NCI-H2227 treated with DMSO at 0.1 percent for 48 hours (cell line): ENCODE measurements at regions not wholly inside any gene's neighbourhood (a gene's known extent, or its start where the extent isn't known, plus 50 kb on each side); places are given as distances from the start of the nearest gene placed in this dataset.

ENCODE experiments used
- DNase-seq: peaks from one replicate; lab custom pipeline; 2025; lab: John Stamatoyannopoulos, UW

DNA sequence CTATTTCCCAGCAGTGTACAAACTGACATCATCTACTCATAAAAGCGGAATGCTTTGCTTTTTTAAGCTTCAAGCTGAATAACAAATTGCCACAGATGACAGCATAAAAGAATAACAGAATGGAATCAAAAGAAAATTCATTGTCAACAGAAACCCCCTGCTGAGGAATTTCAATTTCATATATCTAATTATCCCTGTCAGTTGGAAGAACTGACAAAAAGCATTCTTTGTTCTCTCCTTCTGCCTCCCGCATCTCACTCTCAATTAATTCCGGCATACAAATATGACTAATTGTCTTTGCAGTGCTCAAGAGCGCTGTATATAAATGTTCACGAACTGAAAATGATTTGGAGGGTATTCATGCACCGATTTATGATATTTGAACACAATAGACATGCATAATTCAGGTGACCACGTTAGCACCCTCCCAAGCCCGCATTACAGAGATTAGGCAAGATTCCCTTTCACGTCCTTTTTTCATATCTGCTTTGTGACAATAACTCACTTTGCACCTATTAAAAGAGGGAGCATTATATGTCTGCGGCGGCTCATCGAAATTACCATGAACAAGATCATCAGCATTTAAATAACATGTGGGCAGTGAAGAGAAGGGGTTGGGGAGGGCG is 277.7 kb upstream of the SALL3 start:
- DNase-seq, result no peak

DNA sequence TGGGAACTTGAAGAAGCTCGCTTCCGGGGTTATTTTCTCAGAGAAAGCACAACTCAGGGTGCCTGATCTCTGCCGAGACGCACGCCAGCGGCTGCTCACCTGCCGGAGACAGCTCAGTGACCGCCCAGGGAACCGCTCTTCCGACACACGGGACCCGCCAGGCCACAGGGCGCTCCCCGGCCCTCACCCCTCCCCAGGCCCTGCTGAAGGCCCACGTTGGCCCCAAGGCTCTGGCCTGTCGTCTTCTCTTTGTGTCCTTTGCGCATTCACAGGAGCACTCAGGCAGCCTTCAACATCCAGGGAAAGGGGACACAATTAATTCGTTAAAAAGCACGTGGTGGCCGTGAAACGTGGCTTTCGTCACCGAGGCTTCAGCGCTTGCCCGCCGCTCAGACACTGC is 276.3 kb upstream of the SALL3 start:
- DNase-seq, result no peak

DNA sequence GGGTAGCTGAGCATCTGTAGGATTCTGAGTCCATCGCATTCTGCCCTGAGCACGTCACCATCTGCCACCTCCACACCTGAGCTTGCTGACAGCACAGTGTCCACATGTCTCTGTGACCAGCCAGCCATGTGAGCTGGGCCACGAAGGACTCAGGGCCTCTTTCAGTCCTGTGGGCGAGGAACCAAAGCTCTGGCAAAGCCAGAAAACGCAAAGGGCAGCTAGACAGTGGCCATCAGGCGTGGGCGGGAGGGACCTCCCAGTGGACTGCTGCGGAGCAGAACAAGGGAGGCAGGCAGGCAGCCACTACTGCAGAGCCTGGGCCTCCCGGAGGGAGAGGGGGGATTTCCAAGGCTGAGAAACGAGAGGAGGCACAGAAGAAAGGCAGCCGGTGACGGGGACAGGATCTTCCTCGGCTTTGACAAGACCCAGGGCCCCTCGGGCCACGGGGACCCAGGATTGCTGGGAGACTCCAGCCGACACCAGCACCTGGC is 274.6 kb upstream of the SALL3 start:
- DNase-seq, result no peak

DNA sequence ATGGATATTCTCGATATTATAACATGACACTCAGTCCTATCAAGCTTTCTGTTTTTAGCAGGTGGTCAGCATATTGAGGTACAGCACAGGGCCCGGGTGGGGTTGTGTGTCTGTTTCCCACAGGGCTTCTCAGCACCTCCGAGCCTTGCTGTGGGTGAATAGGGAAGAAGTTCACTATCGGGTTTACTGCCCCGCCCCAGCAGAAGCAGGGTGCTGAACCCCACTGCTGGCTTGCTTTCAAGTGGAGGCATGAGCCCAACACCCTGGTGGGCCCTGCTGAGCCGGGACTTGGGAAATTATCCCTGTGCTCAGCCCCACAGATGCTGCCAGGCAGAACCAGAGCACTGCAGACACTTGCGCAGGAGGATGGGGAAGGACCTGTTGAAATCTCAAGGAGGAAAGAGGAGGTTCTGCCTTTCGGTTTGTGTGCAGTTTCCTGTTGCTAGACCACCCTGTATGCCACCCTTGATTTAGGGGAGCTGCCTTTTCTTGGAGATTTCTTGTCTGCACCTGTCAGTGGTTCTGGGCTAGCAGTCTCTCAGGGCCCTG is 270.3 kb upstream of the SALL3 start:
- no peak for DNase-seq

DNA sequence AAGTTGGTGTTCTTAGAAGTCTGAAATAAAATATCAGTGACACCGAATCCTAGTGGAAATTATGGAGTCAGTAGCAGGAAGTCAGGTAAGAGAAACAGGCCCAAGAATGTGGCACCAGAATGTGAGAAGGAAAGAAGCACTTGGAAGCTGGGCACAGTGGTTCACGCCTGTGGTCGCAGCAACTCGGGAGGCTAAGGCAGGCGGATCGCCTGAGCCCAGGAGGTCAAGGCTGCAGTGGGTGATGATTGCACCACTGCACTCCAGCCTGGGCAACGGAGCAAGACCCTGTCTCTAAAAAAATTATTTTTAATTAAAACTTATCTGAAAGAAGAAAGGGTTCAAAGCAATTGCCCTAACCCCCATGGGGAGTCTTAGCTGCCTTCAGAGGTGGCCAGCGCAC is 268.3 kb upstream of the SALL3 start:
- no peak for DNase-seq

DNA sequence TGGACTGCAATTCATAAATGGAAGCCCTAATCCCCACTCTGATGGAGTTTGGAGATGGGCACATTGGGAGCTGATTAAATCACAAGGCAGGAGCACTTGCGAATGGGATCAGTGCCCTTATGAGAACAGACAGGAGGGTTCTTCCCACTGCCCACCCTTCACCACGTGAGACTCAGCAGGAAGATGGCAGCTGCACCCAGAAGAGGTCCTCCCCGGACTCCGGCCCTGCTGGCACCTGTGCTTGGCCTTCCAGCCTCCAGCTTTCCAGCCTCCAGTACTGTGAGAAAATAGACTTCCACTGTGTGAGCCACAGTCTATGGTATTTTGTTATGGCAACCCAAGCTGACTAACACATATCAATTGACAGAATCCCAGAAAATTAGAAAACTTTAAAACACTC is 267.6 kb upstream of the SALL3 start:
- no peak for DNase-seq

DNA sequence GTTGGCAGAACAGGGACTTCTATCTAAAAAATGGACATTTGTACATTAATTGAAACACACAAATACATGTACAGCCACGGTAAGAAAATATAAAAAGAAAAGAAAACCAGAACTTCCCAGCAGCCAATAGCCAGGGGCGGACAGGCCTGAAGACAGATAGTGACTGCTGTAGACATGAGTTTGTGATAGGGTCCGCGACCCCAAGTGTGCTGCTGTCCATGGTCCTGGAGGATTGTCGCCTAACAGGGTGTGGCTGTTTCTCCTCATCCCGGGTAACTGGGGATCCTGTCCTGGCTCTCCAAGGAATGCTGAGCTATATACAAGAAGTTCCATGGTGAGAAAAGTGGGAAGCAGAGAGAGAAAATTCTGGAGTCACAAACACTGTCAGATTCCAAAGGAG is 266.5 kb upstream of the SALL3 start:
- no peak for DNase-seq

DNA sequence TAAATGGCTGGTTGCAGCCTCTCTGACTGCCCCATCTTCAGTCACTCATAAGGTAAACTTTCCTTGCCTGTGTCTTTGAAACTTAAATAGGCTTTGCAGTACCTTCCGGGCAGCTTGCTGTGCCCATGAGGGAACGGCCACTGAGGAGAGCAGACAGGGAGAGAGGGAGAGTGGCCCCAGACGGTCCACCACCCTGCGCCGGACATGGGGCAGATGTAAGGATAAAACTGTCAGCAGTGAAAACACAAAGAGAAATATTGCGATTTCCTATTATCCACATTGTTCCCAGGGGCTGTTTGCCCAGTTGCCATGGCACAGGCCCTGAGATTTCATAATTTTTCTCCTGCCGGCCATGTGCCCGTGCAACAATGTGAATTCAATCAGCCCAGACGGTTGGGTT is 265.9 kb upstream of the SALL3 start:
- no peak for DNase-seq

DNA sequence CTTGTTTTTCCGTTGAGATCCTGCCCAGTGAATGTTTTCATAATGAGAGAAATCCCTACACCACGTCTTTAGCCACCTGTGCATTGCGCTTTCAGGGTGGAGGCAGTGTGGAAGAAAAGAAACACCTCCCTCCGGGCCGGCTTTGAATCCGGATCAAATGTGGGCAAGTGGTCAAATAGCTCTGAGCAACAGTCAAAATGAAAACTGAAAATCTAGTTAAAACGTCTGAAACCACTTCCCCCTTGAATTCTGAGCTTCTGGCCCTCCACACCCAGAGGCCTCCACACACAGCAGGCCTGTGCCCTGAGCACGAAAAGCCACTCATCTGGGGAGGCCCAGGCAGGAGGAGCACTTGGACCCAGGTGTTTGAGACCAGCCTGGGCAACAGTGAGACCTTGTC is 263.6 kb upstream of the SALL3 start:
- DNase-seq, result no peak

DNA sequence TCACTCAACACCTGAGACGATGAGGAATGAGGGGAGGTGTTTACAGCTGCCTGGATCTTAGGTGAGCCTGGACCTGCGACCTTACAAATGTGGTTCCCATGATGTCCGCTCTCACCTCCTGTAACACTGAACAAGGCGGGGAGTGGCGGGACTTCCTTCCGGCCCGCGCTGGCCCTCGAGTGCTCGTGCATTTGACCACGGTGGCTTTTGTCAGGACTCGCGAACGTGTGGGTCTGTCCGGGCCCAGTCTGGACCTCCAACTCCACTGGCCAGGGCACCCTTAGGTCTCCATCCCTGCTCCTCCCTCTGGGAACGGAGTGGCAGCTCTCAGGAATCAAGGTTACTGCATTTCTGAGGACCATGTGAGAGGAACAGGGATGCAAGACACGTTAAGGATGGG is 263.0 kb upstream of the SALL3 start:
- no peak for DNase-seq

DNA sequence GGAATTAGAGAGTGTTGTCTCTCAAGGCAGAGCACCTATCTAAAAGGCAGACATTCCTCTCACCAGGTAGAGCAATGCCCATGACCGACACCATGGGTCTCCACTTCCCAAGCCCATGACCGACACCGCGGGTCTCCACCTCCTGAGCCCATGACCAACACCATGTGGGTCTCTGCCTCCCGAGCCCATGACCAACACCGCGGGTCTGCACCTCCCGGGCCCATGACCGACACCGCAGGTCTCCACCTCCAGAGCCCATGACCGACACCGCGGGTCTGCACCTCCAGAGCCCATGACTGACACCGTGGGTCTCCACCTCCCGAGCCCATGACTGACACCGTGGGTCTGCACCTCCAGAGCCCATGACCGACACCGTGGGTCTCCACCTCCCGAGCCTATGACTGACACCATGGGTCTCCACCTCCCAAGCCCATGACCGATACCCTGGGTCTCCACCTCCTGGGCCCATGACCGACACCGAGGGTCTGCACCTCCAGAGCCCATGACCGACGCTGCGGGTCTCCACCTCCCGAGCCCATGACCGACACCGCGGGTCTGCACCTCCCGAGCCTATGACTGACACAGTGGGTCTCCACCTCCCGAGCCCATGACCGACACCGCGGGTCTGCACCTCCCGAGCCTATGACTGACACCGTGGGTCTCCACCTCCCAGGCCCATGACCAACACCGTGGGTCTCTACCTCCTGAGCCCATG is 262.4 kb upstream of the SALL3 start:
- no peak for DNase-seq

DNA sequence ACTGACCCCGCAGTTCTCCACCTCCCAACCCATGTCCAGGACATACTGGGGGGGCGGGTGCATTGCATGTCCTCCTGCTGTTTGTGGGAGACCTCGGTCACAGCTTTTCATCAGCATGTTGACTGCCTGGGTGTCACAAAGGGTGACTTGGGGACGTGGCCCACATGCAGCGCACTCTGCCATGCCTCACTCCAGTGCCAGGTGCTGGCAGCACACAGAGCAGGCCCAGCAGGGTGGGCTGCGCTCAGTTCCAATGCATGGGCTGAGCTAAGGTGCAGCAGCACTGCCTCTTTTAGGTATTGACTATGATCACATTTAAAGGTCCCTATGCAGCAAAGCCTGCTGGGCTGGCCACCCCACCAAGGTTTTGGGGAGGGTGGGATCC is 261.9 kb upstream of the SALL3 start:
- no peak for DNase-seq

DNA sequence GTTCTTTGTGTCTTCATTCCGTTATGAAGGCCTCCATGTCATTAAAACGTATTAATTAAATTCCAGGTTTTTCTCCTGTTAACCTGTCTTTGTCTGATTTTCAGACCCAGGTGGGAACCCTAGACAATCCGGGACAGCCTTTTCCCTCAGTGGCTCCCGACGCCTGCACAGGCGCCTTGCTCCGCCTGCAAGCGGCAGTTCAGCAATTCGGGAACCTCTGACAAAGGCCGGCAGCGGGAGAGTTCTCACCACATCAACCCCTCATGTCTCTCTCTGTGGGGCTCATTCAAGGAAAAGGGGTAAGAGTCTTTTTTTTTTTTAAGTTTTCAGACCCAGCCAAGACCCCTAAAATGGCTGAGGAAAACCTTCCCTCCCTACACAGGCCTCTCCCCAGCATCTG is 259.8 kb upstream of the SALL3 start:
- DNase-seq, result no peak

DNA sequence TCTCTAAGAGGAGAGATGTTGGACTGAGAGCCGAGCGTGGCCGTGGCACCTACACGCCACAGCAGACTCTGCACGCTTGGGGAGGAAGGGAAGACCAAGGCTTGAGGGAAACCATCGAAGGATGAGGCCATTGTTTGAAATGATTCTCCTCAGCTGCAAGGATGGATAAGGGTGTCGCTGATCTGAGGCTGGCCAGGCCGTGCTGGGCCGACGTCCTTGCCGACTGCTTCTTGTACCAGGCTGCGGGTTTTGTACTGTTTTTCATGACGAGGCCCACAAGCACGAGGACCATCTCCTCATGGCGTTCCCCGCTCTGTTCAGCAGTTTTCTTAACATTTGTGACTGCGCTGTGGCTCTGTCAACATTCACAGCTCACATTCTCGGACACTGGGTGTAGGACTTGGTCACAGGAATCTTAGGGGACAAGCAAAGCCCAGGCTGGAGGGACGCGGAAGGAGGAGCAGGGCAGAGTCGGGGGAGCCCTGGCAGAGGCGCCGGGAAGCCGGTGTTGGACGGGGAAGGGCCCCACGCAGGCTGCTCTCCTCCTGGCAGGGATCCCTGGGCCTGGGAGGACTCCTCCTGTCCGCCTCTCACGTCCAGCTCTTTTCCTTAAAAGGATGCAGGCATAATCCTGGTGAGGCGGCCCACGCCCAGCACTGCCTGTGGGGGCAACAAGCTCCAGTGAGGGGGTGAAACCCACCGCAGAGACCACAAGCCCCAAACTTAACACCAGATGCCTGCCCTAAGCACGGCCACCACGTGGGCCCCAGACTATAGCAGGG is 259.0 kb upstream of the SALL3 start:
- DNase-seq, result no peak

DNA sequence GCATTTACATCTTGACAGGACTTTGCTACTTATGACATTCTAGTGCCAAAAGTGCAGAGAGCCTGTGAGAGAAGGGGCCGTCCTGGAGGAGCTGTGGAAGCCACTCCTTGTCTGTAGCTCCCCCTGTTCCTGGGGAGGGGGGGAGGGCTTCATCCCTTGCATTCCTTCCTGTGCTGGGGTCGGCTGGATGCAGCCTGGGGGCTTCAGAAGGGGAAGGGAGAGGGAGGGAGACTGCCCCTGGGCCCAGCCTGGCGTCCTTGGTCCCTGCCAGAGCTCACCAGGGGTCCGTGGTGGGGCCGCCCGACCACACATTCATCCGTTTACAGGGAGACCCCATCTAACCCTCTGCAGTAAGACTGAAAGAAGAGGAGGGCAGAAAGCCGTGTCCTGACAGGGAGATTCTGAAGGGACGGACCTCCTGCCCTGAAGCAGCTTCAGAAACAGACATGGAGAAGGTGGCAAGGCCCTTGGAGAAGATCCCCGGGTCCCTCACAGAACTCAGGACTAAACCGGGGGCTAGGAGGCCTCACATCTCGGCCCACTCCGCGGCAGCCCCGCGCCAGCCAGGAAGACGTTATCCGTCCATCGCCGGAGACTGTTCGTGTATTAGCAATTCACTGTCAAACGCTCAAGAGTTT is 258.3 kb upstream of the SALL3 start:
- DNase-seq, result no peak

DNA sequence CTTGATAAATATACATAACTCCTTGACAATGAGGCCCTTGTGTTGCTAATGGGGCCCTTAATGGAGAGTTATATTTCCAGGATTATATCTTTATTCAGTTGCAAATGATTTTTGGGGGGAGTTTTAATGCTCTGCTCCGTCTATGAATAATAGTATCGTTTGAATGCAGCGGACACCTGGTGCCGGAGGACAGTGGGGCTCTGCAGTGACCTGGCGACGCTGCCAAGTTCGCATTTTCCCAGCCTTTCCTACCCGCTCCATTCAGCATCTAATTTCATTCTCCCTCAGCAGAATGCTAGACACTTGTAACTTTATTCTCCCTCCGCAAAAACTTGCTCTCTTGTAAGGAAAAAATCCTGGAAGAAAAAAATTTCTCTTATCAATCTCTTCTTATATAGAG is 257.6 kb upstream of the SALL3 start:
- no peak for DNase-seq

DNA sequence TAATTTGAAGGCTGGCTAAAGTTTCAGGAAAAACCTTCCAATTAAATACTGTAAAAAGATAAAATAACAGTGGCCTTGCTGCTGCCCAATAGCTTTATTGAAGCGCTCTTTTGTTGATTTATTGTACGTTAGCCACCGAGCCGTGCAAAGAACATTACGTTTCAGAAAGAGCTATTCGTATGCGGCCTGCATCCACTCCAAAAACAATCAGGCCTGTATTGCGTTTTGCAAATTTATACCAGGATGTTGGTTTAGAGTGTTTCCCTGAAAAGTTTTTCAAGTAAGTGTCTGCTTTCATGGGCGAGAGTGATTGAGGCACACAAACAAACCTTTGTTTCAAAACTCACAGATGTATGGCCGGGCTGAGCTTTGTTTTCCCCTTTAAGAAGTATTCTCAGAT is 257.2 kb upstream of the SALL3 start:
- no peak for DNase-seq

DNA sequence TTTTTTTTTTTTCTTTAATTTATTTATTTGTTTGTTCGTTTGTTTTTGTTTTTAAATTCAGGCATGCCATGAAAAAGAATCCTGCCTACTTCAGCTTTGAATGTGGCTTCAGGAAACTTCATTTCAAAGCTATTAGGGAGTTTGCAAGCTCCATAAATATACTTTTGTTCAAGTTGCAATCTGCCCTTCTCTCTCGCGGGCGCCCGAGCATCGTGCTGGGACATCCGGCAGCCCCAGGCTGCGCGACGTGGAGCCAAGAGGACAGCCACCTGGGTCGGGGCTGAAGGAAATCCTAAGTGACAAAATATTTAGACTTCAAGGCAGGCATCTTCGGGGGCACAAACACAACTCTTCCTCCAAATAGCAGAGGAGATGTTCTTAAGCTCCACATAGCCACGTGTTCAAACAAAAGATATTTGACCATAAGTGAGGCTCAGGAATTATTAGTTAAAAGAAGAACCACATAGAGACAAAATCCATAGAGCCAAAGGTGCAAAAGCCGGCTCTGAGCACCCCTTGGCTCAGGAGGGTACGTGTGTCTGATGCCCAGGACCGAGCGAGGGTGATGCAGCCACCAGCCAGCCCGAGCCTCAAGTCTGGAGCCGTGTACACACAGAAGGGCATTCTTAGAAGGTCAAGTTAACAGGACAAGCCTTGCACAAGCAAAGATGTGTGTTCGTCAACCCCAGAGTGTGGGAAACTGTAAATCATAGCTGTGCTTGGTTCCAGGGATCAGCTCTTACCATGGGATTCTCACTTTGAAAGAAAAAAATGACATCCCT is 256.5 kb upstream of the SALL3 start:
- no peak for DNase-seq

DNA sequence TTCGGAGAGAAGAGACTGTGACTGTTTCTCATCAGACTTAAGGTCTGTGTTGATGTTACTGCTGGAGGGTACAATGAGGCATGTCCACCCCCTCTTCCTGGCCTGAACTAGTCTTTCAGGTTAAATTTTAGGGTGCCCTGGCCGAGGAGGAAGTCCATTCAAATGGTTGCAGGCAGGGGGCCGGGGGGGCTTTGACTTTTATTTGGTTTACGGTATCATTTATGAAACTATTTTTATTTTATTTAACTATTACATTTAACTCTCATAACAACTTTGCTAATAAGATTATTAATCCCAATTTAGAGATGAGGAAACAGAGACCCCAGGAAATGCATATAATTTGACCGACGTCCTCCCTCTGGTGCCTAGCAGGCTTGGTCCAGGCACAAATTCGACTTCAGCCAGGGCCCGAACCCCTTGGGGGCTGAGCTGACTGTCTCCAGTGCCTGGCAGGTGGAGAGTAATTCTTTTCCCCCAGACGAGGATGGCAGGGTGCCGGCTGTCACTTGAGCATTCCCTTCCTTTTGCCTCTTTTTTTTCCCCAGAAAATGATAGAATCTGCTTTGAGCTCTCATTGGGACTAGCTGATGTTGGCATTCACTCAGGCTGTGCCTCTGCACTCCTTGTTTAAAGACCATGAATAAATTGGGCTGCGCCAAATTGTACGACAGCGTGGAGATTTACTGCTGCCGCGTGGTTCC is 255.3 kb upstream of the SALL3 start:
- no peak for DNase-seq

DNA sequence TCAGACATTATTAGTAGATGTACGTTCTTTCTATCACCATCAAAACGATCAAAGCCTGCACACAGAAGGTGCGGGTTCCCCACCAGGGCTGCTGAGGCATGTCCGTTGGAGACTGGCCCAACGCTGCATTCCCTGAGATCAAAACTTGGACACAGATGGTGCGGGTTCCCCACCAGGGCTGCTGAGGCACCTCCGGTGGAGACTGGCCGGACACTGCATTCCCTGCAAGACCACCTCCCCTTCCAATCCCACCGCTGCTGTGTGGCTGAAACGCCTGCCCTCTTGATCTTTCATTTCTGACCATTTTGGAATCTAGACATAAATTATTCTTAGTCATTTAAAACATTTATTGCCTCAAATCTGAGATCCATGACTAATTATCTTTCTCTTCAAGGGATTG is 254.2 kb upstream of the SALL3 start:
- DNase-seq, result no peak
